HG02571 (cell line): ENCODE measurements at regions not wholly inside any gene's neighbourhood (a gene's known extent, or its start where the extent isn't known, plus 50 kb on each side); places are given as distances from the start of the nearest gene placed in this dataset.
A peak's percentile ranks its signal among the peaks of the same experiment; 100 is the strongest.

Source experiments
- ATAC-seq: cut with Tn5 transposase; IDR thresholded peaks from one replicate; pipeline ENCODE4 v1.9.1; 2021; ENCODE audit warnings: mild to moderate bottlenecking, moderate library complexity; ENCODE audit not compliant: unreplicated experiment

DNA sequence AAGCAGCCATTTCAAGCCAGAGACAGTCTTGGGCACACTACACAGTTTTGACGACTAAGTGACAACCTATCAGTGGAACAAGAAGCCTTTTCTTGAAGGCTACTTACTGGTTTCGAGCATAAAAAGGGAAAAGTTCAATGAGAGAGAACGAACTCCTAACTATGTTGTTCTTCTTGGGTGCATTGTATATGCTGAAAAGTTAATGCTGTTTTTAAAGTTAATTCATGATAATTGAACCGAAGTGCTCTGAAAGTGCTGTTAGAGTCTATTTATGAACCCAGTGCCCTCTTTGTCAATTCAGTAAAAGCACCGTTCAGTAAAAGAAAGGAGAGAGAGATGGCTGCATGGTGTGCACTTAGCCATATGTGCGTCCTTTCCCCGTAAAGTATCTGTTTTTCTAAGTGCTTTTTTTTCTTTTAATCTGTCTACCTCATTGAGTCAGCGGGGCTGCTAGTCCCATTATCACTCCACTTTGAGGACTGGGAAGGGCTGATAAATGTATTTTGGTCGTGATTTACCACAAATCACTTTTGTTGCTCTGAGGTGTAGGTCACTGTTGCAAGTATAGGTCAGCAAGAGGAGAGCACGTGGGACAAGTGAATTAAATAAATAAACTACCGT is 380.7 kb upstream of the GOLIM4 start:
- no peak for ATAC-seq

DNA sequence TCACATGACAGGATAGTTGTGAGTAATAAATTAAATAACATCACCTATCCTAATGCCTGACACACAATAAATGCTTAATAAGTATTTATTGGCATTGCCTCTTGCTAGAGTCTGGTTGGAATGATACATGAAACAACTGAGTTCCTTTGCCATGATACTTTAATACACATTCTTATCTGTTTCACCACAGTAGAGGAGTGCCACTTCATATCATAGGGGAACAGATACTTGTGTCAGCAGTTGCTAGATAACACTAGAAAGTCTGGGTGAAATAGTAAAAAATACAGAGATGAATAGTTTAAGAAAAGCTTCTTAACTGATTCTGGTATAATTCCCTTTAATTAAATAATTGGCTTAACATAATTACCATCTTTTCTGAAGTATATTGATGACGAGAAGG is 380.0 kb upstream of the GOLIM4 start:
- no peak for ATAC-seq

DNA sequence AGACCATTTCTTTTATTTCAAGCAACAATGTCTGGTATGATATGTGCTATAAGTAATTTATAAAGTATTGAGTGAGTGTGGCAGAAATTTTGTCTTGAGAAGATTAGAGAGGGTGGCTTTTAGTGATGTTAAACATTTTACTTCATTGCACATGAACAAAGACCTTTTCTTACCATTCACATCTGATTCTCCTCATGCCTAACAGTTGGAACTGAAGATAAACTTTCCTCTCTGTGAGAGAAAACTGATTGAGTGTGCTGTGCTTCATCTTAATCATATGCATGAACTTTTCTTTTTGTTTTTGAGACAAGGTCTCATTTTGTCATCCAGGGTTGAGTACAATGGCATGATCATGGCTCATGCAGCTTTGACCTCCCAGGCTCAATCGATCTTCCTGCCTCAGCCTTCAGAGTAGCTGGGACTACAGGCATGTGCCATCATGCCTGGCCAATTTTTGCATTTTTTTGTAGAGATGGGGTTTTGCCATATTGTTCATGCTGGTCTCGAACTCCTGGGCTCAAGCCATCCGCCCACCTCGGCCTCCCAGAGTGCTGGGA is 377.7 kb upstream of the GOLIM4 start:
- ATAC-seq = no peak

DNA sequence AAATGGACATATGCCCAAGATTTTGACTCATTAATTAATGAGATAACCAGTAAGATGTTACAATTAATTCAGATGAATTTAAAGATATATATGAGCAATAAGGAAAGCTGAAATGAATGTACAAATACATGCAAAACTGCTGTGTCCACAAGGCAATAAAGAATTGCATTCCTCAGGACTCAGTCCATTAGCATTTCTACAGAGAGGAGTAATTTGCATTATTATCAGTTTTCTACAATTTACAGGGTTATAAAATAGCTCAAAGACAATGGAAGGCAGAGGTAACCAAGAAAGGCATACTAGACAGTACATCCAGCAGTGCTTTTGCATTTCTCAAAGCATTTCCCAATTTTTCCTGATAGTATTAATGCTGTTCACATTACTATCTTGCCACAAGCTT is 377.1 kb upstream of the GOLIM4 start:
- ATAC-seq = no peak

DNA sequence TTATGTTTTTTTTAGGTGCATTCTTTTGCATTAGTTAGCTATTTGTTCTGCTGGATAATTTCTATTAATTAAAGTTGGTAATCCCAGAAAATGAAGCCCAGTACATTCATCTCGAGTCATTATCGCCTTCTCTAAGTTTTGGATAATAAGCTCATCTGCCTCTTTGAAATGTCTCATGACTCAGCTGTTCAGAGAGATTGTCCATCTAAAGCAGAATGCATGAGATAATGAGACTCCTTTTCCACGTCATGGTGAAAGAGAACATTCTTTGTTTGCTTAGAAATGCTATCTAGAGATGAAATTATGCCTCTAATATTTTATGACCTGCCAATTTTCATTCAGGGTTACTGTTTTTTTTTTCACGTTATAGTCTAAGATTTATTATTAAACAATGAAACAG is 374.7 kb upstream of the GOLIM4 start:
- no peak for ATAC-seq

DNA sequence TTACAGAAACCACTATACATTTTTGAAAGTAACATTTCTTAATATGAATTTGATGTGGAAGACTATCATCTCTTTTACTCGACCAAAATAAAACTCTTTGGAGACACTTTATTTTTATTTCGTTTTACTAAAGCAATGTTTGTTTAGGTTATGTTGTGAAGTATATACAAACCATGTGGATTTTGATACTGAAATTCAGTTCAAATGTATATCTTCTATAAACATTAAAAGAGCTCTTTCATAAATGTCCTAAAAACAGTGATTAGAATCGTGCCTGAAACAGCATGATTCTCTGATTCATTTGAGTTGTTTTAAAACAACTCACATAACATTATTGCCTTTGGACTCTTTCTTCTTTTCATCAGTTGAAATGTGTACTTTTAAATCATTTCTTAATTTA is 373.7 kb upstream of the GOLIM4 start:
- no peak for ATAC-seq

DNA sequence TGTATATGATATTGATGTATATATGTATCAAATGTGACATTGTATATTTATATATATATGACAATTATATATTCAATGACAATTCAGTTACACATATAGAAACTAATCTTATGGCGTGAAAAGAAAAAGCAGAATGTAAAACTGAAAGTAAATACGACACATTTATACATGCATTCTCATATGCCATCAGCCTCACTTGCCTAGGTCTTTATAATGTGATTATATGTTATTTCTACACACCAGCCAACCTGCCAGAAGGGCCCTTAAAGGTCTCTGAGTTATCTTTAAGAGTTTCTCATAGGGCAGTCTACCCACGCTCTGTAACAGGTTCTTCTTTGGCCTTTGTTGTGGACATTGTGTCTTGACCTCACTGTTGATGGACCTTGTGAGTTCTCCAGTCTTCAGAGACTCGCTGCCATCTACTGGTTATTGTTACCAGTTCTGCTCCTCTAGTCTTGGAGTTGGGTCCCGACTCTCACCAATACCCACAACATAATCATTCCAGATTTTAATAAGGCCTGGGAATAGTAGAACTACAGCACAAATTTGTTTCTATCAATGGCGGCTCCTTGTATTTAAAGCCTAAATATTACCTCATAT is 371.5 kb upstream of the GOLIM4 start:
- peak; percentile 87 for ATAC-seq

DNA sequence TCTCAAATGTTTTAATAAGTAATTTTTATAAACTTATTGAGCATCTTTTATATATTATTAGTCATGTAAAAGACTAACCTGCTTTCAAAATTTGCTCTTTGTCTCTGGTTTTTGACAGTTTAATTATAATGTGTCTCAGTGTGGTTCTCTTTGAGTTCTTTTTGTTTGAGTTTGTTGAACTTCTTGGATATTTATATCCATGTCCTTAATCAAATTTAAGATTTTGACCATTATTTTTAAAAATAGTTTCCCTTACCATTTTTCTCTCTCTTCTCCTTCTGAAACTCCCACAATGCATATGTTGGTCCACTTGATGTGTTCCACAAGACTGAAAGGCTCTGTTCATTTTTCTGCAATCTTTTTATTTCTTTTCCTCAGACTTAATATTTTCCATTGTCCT is 366.1 kb upstream of the GOLIM4 start:
- no peak for ATAC-seq

DNA sequence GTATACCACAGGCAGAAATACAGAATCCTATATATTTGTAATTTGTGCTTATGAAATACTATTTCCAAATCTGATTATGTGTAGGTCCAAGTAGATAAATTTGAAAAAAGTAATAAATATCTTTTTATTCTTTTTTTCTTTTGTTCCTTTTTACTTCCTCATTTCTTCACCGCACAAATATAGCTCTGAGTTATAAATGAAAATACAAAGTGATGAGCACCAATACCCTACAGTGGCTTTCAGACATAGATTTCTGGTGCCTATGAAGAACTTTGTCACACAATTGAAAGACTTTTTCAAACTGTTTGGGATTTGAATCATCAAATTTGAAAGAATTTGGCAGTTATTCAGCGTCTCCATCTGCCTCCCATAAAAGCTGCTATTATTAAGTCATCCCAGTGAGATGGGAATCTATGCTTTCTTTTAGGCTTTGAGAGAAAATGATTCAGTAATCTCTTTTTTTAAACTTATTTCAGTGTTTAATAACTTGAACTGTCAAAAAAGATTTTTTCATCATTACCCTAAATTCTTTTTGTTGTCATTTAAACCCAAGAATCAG is 363.6 kb upstream of the GOLIM4 start:
- ATAC-seq = no peak

DNA sequence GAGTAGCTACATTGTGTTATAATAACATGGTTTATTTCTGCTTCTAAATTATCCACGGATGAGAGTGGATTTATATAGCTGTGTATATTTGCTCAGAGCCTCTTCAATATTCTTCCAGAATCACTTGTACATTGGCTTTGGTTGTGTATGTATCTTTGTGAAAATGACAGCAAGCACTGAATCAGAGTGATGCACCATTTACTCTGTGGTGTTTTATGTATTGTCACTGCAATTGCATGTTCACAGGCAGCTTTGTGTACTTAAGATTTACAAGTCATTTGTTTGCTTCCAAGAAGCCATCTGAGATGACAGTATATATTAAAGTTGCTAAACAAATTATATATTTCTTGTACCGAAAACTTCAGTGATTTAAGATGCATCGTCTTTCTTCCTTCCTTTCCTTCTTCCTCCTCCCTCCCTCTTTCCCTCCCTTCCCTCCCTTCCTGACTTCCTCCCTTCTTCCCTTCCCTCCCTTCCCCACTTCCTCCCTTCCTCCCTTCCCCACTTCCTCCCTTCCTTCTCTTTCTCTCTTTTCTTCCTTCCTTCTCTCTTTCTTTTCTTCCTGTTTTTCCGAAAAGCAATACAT is 362.3 kb upstream of the GOLIM4 start:
- ATAC-seq = no peak

DNA sequence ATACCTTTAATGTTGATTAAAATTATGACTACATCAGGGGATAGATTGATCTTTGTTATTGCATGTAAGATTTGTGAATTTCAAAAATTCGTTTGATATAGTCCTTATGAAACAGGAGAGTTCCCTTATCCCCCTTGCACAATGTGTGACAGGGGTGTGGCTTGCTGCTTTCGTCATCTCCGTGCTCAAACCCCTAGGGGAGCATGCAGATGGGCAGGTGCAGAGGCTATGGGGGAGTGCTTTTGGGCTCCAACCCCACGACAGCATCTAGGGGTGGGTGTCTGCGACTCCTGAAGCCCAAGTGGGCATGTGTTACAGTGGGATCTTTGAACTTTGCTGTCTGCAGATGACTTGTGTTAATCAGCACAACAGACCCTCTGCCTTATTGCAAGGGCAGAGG is 360.1 kb upstream of the GOLIM4 start:
- no peak for ATAC-seq

DNA sequence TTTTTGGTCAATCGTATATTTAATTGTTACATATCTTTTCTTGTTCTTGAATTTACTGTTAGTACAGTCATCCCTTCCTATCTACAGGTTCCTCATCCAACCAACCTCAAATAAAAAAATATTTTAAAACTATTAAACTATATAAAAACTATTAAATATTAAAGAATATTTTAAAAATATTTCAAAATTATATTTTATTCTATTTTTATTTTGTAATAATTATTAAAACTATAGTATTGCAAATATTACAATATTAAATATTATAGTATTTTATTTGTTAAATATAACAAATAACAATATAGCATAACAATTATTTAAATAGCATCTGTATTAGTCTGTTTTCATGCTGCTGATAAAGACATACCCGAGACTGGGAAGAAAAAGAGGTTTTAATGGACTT is 357.9 kb upstream of the GOLIM4 start:
- ATAC-seq = no peak

DNA sequence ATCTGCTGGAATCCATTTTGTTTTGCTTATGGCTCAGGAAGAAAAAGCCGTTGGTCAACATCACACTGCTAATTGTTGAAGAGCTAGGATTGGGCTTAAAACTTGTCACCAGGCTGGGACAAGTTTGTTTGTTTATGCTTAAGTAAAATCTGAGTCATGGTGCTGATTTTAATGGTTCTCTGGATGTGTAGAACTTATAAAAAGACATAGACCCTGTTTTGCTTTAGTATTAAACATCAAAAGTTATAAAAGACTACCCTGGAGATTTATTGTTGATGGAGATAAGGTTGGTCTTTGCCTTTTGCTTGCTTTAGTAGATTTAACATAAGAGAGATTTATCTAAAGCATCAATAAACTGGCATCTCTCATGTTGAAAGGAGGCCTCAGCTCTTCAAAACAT is 348.2 kb upstream of the GOLIM4 start:
- no peak for ATAC-seq

DNA sequence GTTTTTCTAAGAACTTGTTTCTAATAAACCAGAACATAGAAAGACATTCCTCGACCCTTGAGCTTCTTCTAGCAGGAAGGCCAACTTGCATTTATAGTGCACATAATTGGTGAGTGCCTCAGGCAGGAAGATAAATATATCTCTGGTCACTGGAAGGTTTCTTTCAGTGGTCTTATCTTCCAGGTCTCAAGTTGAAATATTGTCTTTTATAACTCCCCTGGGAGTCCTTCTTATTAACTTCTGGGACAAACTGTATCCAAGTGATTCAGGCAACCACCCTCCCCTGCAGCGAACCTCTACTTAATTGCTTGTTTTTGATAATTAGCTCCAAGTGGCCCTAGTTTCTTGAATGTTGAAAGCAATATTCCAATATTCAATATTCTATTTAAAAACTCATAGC is 346.8 kb upstream of the GOLIM4 start:
- ATAC-seq = no peak

DNA sequence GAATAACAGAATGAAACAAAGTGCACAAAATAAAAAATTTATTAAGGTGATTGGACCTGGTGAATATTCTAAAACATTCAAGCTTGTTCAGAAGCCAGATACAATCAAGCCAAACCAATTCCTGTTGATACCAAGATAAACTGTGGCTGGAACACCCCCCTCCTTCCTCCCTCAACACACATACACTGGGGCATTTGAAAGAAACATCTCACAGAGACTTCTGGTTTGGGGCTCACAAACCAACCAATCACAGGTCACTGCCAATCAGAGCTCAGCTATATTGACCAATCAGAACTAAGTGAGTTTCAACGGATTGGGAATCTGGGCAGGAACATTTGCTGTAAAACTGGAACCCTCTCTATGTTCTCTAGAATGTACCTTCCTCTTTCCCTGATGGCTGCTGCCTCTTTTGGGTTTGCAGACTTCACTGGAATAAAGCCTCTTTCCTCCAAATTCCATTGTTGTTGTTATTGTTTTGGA is 340.6 kb upstream of the GOLIM4 start:
- no peak for ATAC-seq

DNA sequence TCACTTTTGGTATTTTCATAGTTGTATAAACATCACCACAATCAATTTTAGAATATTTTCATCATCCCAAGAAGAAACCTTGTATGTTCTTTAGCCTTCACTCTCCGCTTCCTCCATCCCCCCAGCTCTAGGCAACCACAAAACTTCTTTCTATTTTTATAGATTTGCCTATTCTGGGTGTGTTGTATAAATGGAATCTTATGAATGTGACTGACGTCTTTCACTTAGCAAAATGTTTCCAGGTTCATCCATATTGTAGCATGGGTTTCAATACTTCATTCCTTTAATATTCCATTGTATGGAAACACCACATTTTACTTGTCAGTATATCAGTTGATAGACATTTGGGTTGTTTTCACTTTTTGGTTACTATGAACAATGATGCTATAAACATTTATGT is 335.8 kb upstream of the GOLIM4 start:
- no peak for ATAC-seq

DNA sequence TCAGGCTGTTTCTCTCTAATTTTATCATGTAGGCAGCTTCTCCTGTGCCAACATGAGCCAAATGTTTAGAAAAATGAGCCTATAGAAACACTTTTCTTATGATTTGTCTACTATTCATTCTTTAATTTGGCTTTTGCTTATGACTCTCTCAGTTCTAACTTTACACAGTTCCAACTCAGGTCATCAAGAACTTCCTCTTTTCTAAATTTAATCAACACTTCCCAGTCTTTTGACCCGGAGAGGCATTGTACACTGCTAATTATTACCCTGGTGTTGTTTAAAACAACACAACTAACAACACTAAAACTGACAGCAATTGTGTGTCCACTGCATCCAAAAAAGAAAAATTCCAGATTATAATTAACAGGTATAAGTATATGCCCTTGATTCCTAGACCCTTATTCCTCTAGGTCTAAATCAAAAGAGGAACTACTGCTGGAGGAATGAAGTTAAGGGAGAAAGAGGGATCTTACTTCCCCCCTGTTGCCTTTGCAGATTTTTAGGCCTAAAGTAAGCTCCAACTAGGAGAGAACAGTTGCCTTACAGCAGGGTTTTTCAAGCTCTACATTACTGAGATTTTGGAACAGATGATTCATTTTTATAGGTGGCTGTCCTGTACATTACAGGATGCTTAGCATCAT is 332.2 kb upstream of the GOLIM4 start:
- ATAC-seq = no peak

DNA sequence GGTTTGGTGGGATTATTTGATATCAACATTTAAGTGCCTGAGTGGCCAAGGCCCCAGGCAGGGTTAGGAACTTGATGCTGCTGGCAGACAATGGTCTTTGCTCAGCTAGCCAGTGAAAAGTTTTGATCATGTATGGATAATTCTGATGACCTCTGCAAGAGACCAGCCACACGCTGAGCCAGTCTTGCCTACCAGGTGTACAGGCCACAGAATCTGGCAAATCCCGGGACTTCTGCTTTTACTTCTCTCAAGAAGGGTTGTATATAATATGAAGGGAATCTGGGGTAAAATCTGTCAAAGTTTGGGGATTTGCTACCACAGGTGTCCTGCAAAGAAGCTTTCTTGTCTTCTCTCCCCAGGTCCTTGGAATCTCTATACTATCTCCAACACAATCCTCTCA is 331.4 kb upstream of the GOLIM4 start:
- ATAC-seq = no peak

DNA sequence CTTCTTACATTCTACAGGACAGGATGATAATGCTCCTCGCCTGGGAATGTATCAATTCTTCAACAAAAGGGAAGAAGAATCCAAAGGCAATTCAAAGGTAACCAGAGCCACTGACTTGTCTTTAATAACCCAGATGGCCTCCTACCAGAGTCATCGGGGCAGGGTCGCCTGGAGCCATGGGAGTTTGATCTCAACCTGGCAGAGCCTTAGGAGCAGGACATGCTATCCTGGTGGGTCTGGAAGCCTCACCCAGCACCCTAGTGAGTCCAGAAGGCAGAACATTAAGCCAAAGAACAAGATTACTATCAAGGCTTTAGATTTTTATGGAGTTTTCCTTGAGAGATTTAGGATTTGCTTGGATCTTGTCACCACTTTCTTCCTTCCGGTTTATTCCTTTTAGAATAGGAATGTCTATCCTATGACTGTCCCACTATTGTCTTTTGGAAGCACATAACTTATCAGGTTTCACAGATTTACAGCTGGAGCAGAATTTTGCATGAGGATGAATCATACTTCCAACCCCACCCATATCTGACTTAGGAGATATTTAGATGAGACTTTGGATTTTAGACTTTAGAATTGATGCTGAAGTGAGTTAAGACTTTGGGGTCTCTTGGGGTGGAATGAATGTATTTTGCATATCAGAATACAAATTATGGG is 330.3 kb upstream of the GOLIM4 start:
- ATAC-seq = no peak

DNA sequence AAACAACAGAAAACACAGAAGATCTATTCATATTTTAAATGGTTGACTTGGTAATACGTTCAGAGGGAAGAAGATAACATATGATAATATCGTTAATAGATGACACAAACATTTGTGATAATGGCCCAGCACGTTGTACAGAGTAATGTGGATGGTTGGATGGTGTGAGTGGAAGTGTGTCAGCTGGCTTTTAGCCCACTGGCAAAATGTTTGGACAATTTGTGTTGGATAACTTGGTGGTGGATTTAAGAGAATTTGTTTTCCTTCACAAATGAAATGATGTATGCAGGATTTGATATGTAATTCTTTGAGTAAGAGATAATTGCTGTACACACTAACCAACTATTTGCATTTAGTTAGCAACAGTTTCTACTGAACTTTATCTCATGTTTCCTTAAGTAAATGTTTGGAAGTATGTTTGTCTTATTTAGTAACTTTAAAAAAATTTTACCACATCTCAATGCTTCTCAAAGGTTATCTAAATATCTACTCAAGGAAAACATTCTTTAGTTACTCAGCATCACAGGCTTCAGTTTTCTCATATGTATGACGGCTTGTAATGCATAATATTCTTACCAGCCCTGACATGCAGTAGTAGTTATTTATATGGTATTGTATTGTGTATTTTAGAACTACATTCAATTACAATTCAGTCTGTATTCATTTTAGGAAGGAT is 328.5 kb upstream of the GOLIM4 start:
- ATAC-seq = no peak

DNA sequence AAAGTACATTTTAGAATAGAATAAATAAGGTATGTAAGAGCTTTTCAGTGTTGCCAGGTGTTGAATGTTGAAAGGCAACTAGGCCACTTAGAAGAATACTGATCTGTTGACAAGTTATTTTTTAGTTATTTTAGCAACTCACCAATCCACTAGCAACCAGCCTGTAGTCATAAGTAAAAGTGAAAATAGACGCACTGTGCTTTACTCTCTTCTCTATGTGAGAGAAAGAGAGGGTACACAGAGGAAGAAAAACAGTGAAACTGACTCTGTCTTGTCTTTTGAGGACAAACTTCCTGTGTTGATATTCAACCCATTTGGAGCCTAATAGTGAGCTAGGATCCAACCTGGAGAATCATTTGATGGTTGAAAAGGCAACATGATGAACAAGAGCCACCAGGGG is 327.1 kb upstream of the GOLIM4 start:
- ATAC-seq = no peak
